Activated T-cell treated with anti-CD3 and anti-CD28 coated beads for 48 hours (primary cell): ENCODE measurements at regions not wholly inside any gene's neighbourhood (a gene's known extent, or its start where the extent isn't known, plus 50 kb on each side); places are given as distances from the start of the nearest gene placed in this dataset.
A peak's percentile ranks its signal among the peaks of the same experiment; 100 is the strongest.

Source experiments
- DNase-seq: peaks from one replicate; pipeline ENCODE4 v3.0.0-alpha.2; 2020; ENCODE audit warnings: low read depth

- no peak for DNase-seq
Observed at GRCh38 chr18:70507970-70508369, 219.1 kb downstream of the SOCS6 start.

- no peak for DNase-seq
Observed at GRCh38 chr18:70506511-70506910, 217.7 kb downstream of the SOCS6 start.

GRCh38 chr18:70503060-70503459 lies 214.2 kb downstream of the SOCS6 start:
- no peak for DNase-seq

- DNase-seq: no peak
Observed at GRCh38 chr18:70501358-70501757, 212.5 kb downstream of the SOCS6 start.

- DNase-seq: no peak
Observed at GRCh38 chr18:70500748-70501147, 211.9 kb downstream of the SOCS6 start.

GRCh38 chr18:70499218-70499691 lies 210.4 kb downstream of the SOCS6 start:
- no peak for DNase-seq

GRCh38 chr18:70496353-70497294 lies 207.8 kb downstream of the SOCS6 start:
- no peak for DNase-seq

- no peak for DNase-seq
Observed at GRCh38 chr18:70494524-70494923, 205.7 kb downstream of the SOCS6 start.

- DNase-seq: no peak
Observed at GRCh38 chr18:70493461-70493860, 204.6 kb downstream of the SOCS6 start.

- DNase-seq: peak; percentile 25
Observed at GRCh38 chr18:70491734-70492348, 203.0 kb downstream of the SOCS6 start.

GRCh38 chr18:70489986-70490933 lies 201.4 kb downstream of the SOCS6 start:
- DNase-seq: peak; percentile 1

- DNase-seq: no peak
Observed at GRCh38 chr18:70489571-70489970, 200.7 kb downstream of the SOCS6 start.

GRCh38 chr18:70469916-70470315 lies 181.1 kb downstream of the SOCS6 start:
- DNase-seq: no peak

- DNase-seq: no peak
Observed at GRCh38 chr18:70468861-70469547, 180.2 kb downstream of the SOCS6 start.

GRCh38 chr18:70464343-70465114 lies 175.7 kb downstream of the SOCS6 start:
- peak; percentile 27 for DNase-seq

- no peak for DNase-seq
Observed at GRCh38 chr18:70463085-70463484, 174.2 kb downstream of the SOCS6 start.

GRCh38 chr18:70462078-70462439 lies 173.2 kb downstream of the SOCS6 start:
- no peak for DNase-seq

GRCh38 chr18:70461323-70462077 lies 172.7 kb downstream of the SOCS6 start:
- no peak for DNase-seq

- DNase-seq: no peak
Observed at GRCh38 chr18:70459731-70460130, 170.9 kb downstream of the SOCS6 start.

- DNase-seq: no peak
Observed at GRCh38 chr18:70459251-70459650, 170.4 kb downstream of the SOCS6 start.
